ENCODE measurements at regions not wholly inside any gene's neighbourhood (a gene's known extent, or its start where the extent isn't known, plus 50 kb on each side); places are given as distances from the start of the nearest gene placed in this dataset.

- no peak for TF ChIP-seq CTCF (IDR thresholded peaks at IDR 0.05 in 8 of 11, conservative IDR thresholded peaks at IDR 0.05 in 3 of 11)
- TF ChIP-seq POLR2AphosphoS5 (IDR thresholded peaks at IDR 0.05) = no peak
- TF ChIP-seq POLR2A (IDR thresholded peaks at IDR 0.05) = no peak
Observed at GRCh38 chr10:45509491-45509890, 135.5 kb downstream of the ALOX5 start.

Measured in spleen (tissue), 7 donors.